WTC11 (cell line): ENCODE measurements at regions not wholly inside any gene's neighbourhood (a gene's known extent, or its start where the extent isn't known, plus 50 kb on each side); places are given as distances from the start of the nearest gene placed in this dataset.
"Not testable (repeated sequence)": the region's sequence is repeated elsewhere in the genome, so short reads cannot be mapped to it uniquely, and the experiment has no call there.

Experiments
- ATAC-seq: fragments of 200-7000 bp; cut with Tn5 transposase; 2 replicates; pipeline ENCODE4 v1.10.0; 2021; ENCODE audit warnings: mild to moderate bottlenecking, moderate library complexity
- CTCF ChIA-PET: fragments of 300-600 bp; sonication (Branson Sonifier 250); formaldehyde crosslinking; loops from one replicate; lab custom pipeline; 2021; ENCODE audit warnings: antibody characterized with exemption; lab: Charles Lee
- POLR2A ChIA-PET: fragments of 350-600 bp; sonication (Branson Sonifier 250); formaldehyde crosslinking; loops from one replicate; lab custom pipeline; 2021; ENCODE audit warnings: antibody characterized with exemption; lab: Charles Lee
- DNase-seq: peaks from one replicate; pipeline ENCODE4 v3.0.0; 2021; ENCODE audit warnings: low spot score
- H3K27ac Mint-ChIP-seq: 2 replicates; pipeline ENCODE4 v1.8.0; 2021; ENCODE audit warnings: mixed read lengths
- H3K27me3 Mint-ChIP-seq: 2 replicates; pipeline ENCODE4 v1.8.0; 2021; ENCODE audit warnings: low read depth, mild to moderate bottlenecking, moderate library complexity, mixed read lengths
- H3K36me3 Mint-ChIP-seq: 2 replicates; pipeline ENCODE4 v1.8.0; 2021; ENCODE audit warnings: mixed read lengths
- H3K4me1 Mint-ChIP-seq: 2 replicates; pipeline ENCODE4 v1.8.0; 2022; ENCODE audit warnings: mixed read lengths
- H3K4me3 Mint-ChIP-seq: 2 replicates; pipeline ENCODE4 v1.8.0; 2021; ENCODE audit warnings: mild to moderate bottlenecking, moderate library complexity, mixed read lengths
- H3K9me3 Mint-ChIP-seq: 2 replicates; pipeline ENCODE4 v1.8.0; 2021; ENCODE audit warnings: mixed read lengths
- CREM ChIP-seq: sonication (generic); formaldehyde crosslinking; IDR thresholded peaks from 2 replicates; pipeline ENCODE4 v1.8.1; 2022; ENCODE audit warnings: mild to moderate bottlenecking, missing genetic modification reagents, moderate library complexity
- JAZF1 ChIP-seq: fragments of 250-450 bp; sonication (Bioruptor Pico); IDR thresholded peaks from 2 replicates; pipeline ENCODE4 v1.9.0; 2021; ENCODE audit warnings: moderate library complexity, mild to moderate bottlenecking, inconsistent platforms
- NFYB ChIP-seq: sonication (generic); formaldehyde crosslinking; conservative IDR thresholded peaks from 2 replicates; pipeline ENCODE4 v1.8.0; 2022; ENCODE audit warnings: low read depth, missing genetic modification reagents
- NR3C1 ChIP-seq: sonication (generic); formaldehyde crosslinking; conservative IDR thresholded peaks from 2 replicates; pipeline ENCODE4 v1.8.1; 2023; ENCODE audit warnings: low read depth, mild to moderate bottlenecking, missing genetic modification reagents
- SOX15 ChIP-seq: fragments of 250-450 bp; sonication (Bioruptor Pico); IDR thresholded peaks from 2 replicates; pipeline ENCODE4 v1.9.0; 2021; ENCODE audit warnings: mild to moderate bottlenecking
- TEAD1 ChIP-seq: sonication (generic); formaldehyde crosslinking; IDR thresholded peaks from 2 replicates; pipeline ENCODE4 v1.8.0; 2022; ENCODE audit warnings: mild to moderate bottlenecking, missing genetic modification reagents
- ZNF423 ChIP-seq: fragments of 250-450 bp; sonication (Bioruptor Pico); IDR thresholded peaks from 2 replicates; pipeline ENCODE4 v2.1.2; 2022; ENCODE audit warnings: mild to moderate bottlenecking, moderate library complexity
- ZNF671 ChIP-seq: fragments of 250-450 bp; sonication (Bioruptor Pico); IDR thresholded peaks from 2 replicates; pipeline ENCODE4 v1.8.0; 2021; ENCODE audit warnings: mild to moderate bottlenecking
- TF ChIP-seq, protein P1 (sequence below): fragments of 250-450 bp; sonication (Bioruptor Pico); IDR thresholded peaks from 2 replicates; pipeline ENCODE4 v1.8.0; 2021; ENCODE audit warnings: mild to moderate bottlenecking
- TF ChIP-seq, protein P2 (sequence below): sonication (generic); formaldehyde crosslinking; IDR thresholded peaks from 2 replicates; pipeline ENCODE4 v1.8.0; 2023; ENCODE audit warnings: missing genetic modification reagents
- TF ChIP-seq, protein P3 (sequence below): fragments of 250-450 bp; sonication (Bioruptor Pico); IDR thresholded peaks from 2 replicates; pipeline ENCODE4 v2.1.2; 2022; ENCODE audit warnings: mild to moderate bottlenecking, moderate library complexity
- TF ChIP-seq, protein P4 (sequence below): sonication (generic); formaldehyde crosslinking; IDR thresholded peaks from 2 replicates; pipeline ENCODE4 v1.8.0; 2023; ENCODE audit warnings: mild to moderate bottlenecking, missing genetic modification reagents
- TF ChIP-seq, protein P5 (sequence below): sonication (generic); formaldehyde crosslinking; IDR thresholded peaks from 2 replicates; pipeline ENCODE4 v1.8.1; 2023; ENCODE audit warnings: mild to moderate bottlenecking, missing genetic modification reagents, borderline replicate concordance

DNA sequence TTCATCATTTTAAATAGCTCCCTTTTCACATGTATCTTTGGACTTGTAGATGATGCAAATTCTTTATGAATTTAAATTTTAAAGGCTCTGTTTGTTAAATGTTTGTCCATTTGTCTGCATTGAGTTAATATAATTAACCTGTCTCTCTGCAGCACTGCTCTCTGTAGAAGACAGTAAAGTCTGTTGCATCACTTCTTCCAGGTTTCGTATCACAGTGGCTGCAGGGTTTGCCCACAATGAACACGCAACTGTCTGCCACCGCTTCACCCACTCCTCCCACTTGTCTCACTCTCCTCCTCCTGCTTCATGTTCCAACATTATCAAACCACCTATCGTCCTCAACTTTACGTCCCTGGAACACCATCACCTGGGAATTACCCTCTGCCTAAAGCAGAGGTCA is 231.3 kb upstream of the SLC30A5 start (continued):
- no peak for TF ChIP-seq CREM (CRISPR knock-in tag)
- TF ChIP-seq SOX15 (CRISPR knock-in tag), result no peak
- no peak for TF ChIP-seq ZNF423

DNA sequence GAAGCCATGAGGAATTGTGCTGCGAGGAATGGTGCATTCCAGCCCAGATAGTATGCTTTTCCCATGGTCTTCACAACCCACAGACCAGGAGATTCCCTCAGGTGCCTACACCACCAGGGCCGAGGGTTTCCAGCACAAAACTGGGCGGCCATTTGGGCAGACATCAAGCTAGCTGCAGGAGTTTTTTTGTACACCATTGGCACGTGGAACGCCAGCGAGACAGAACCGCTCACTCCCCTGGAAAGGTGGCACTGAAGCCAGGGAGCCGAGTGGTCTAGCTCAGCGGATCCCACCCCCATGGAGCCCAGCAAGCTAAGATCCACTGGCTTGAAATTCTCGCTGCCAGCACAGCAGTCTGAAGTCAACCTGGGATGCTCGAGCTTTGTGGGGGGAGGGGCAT is 228.6 kb upstream of the SLC30A5 start:
- CTCF ChIA-PET, result not testable (repeated sequence)

DNA sequence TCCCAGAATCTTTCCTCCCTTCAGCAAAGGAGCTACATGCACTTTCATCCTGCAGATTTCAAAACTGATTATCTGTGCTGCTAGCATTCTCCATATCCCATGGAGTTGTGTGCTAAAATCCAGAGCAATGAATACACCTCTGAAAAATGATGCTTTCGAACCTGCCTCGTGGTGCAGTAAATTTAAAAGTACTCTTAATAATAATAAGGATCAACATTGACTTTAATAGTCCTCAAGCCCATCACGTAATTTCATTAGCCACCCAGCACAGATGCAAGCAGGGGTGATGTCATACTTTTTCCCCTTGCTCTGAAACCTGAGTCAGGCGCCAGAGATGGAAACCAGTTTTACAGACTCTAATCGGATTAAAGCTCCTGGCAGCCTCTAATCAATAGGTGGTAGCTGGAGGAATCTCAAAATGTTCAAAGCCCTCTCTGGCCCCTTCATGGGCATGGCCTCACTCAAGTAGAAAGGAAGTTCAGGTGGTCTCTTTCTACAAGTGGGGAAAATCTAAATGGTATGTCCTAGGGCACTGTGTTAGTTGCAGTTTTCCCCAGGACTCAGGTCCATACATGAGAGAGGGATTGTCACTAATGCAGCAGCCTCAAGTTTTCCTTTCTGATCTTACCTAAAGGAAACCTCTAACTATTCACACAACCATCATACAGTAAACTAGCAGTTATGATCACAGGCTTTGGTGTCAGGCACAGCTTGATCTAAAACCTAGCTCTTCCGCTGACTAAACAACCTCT is 221.6 kb upstream of the SLC30A5 start:
- no peaks in the 10 kb centered on the region for H3K36me3 Mint-ChIP-seq
- H3K4me3 Mint-ChIP-seq, result no peak overlapping the region
- H3K27me3 Mint-ChIP-seq, result no peaks in the 10 kb centered on the region
- TF ChIP-seq, protein P1, sequence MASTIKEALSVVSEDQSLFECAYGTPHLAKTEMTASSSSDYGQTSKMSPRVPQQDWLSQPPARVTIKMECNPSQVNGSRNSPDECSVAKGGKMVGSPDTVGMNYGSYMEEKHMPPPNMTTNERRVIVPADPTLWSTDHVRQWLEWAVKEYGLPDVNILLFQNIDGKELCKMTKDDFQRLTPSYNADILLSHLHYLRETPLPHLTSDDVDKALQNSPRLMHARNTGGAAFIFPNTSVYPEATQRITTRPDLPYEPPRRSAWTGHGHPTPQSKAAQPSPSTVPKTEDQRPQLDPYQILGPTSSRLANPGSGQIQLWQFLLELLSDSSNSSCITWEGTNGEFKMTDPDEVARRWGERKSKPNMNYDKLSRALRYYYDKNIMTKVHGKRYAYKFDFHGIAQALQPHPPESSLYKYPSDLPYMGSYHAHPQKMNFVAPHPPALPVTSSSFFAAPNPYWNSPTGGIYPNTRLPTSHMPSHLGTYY (CRISPR knock-in tag), result no peak
- TF ChIP-seq, protein P2, sequence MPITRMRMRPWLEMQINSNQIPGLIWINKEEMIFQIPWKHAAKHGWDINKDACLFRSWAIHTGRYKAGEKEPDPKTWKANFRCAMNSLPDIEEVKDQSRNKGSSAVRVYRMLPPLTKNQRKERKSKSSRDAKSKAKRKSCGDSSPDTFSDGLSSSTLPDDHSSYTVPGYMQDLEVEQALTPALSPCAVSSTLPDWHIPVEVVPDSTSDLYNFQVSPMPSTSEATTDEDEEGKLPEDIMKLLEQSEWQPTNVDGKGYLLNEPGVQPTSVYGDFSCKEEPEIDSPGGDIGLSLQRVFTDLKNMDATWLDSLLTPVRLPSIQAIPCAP (CRISPR knock-in tag), result no peak
- TF ChIP-seq ZNF671 (CRISPR knock-in tag), result no peak
- TF ChIP-seq, protein P3, sequence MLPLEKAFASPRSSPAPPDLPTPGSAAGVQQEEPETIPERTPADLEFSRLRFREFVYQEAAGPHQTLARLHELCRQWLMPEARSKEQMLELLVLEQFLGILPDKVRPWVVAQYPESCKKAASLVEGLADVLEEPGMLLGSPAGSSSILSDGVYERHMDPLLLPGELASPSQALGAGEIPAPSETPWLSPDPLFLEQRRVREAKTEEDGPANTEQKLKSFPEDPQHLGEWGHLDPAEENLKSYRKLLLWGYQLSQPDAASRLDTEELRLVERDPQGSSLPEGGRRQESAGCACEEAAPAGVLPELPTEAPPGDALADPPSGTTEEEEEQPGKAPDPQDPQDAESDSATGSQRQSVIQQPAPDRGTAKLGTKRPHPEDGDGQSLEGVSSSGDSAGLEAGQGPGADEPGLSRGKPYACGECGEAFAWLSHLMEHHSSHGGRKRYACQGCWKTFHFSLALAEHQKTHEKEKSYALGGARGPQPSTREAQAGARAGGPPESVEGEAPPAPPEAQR (CRISPR knock-in tag), result no peak
- no peak for TF ChIP-seq NFYB (CRISPR knock-in tag)
- TF ChIP-seq, protein P4, sequence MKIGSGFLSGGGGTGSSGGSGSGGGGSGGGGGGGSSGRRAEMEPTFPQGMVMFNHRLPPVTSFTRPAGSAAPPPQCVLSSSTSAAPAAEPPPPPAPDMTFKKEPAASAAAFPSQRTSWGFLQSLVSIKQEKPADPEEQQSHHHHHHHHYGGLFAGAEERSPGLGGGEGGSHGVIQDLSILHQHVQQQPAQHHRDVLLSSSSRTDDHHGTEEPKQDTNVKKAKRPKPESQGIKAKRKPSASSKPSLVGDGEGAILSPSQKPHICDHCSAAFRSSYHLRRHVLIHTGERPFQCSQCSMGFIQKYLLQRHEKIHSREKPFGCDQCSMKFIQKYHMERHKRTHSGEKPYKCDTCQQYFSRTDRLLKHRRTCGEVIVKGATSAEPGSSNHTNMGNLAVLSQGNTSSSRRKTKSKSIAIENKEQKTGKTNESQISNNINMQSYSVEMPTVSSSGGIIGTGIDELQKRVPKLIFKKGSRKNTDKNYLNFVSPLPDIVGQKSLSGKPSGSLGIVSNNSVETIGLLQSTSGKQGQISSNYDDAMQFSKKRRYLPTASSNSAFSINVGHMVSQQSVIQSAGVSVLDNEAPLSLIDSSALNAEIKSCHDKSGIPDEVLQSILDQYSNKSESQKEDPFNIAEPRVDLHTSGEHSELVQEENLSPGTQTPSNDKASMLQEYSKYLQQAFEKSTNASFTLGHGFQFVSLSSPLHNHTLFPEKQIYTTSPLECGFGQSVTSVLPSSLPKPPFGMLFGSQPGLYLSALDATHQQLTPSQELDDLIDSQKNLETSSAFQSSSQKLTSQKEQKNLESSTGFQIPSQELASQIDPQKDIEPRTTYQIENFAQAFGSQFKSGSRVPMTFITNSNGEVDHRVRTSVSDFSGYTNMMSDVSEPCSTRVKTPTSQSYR (CRISPR knock-in tag), result no peak
- no peak for TF ChIP-seq NR3C1
- TF ChIP-seq JAZF1, result no peak
- TF ChIP-seq, protein P5, sequence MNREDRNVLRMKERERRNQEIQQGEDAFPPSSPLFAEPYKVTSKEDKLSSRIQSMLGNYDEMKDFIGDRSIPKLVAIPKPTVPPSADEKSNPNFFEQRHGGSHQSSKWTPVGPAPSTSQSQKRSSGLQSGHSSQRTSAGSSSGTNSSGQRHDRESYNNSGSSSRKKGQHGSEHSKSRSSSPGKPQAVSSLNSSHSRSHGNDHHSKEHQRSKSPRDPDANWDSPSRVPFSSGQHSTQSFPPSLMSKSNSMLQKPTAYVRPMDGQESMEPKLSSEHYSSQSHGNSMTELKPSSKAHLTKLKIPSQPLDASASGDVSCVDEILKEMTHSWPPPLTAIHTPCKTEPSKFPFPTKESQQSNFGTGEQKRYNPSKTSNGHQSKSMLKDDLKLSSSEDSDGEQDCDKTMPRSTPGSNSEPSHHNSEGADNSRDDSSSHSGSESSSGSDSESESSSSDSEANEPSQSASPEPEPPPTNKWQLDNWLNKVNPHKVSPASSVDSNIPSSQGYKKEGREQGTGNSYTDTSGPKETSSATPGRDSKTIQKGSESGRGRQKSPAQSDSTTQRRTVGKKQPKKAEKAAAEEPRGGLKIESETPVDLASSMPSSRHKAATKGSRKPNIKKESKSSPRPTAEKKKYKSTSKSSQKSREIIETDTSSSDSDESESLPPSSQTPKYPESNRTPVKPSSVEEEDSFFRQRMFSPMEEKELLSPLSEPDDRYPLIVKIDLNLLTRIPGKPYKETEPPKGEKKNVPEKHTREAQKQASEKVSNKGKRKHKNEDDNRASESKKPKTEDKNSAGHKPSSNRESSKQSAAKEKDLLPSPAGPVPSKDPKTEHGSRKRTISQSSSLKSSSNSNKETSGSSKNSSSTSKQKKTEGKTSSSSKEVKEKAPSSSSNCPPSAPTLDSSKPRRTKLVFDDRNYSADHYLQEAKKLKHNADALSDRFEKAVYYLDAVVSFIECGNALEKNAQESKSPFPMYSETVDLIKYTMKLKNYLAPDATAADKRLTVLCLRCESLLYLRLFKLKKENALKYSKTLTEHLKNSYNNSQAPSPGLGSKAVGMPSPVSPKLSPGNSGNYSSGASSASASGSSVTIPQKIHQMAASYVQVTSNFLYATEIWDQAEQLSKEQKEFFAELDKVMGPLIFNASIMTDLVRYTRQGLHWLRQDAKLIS, result no peak
- no peak for TF ChIP-seq TEAD1 (CRISPR knock-in tag)
- H3K27ac Mint-ChIP-seq, result no peak overlapping the region
- POLR2A ChIA-PET, result interaction anchor here (0.6 kb wide), 1 partner anchor 195 kb away, joined by 3 read pairs; no protein-coding TSS in a partner anchor
- ATAC-seq (no peak), DNase-seq (no peak)
- CTCF ChIA-PET, result no interaction called here
- peaks cover 17% of the 10 kb centered on the region for H3K4me1 Mint-ChIP-seq
- no peaks in the 10 kb centered on the region for H3K9me3 Mint-ChIP-seq

More for the DNA sequence above, 228.6 kb upstream of the SLC30A5 start:
- H3K4me1 Mint-ChIP-seq, H3K27ac Mint-ChIP-seq, ATAC-seq, POLR2A ChIA-PET, DNase-seq, H3K4me3 Mint-ChIP-seq, H3K27me3 Mint-ChIP-seq: not testable (repeated sequence)
- H3K36me3 Mint-ChIP-seq, result peaks cover 27% of the 10 kb centered on the region
- H3K9me3 Mint-ChIP-seq, result peaks cover 41% of the 10 kb centered on the region
